Fibroblast of skin of right biceps (primary cell): ENCODE measurements at regions not wholly inside any gene's neighbourhood (a gene's known extent, or its start where the extent isn't known, plus 50 kb on each side); places are given as distances from the start of the nearest gene placed in this dataset.
"Not testable (repeated sequence)": the region's sequence is repeated elsewhere in the genome, so short reads cannot be mapped to it uniquely, and the experiment has no call there.

ENCODE experiments used
- DNase-seq: peaks from one replicate; pipeline ENCODE4 v3.0.0-alpha.2; 2013

- DNase-seq = no peak
These were observed 57.1 kb downstream of the GRIN2B start for GRCh38 chr12:13924286-13924685.

- no peak for DNase-seq
These were observed 62.5 kb downstream of the GRIN2B start for GRCh38 chr12:13918897-13919296.

- no peak for DNase-seq
These were observed 66.3 kb downstream of the GRIN2B start for GRCh38 chr12:13915096-13915495.

GRCh38 chr12:13913371-13913770 lies 68.0 kb downstream of the GRIN2B start:
- DNase-seq = no peak

- DNase-seq = no peak
These were observed 69.4 kb downstream of the GRIN2B start for GRCh38 chr12:13911756-13912554.

- DNase-seq = no peak
These were observed 75.6 kb downstream of the GRIN2B start for GRCh38 chr12:13905794-13906193.

GRCh38 chr12:13900718-13901117 lies 80.7 kb downstream of the GRIN2B start:
- DNase-seq = no peak

GRCh38 chr12:13898387-13898786 lies 83.0 kb downstream of the GRIN2B start:
- DNase-seq = not testable (repeated sequence)

GRCh38 chr12:13897811-13898210 lies 83.6 kb downstream of the GRIN2B start:
- no peak for DNase-seq

- no peak for DNase-seq
These were observed 85.3 kb downstream of the GRIN2B start for GRCh38 chr12:13896063-13896626.

- no peak for DNase-seq
These were observed 89.5 kb downstream of the GRIN2B start for GRCh38 chr12:13891902-13892301.

GRCh38 chr12:13890943-13891342 lies 90.5 kb downstream of the GRIN2B start:
- no peak for DNase-seq

GRCh38 chr12:13887779-13888388 lies 93.5 kb downstream of the GRIN2B start:
- DNase-seq = no peak

GRCh38 chr12:13882176-13882575 lies 99.2 kb downstream of the GRIN2B start:
- no peak for DNase-seq

GRCh38 chr12:13880613-13881012 lies 100.8 kb downstream of the GRIN2B start:
- no peak for DNase-seq

- DNase-seq = no peak
These were observed 105.7 kb downstream of the GRIN2B start for GRCh38 chr12:13875744-13876143.

- DNase-seq = no peak
These were observed 111.1 kb downstream of the GRIN2B start for GRCh38 chr12:13870255-13870654.

GRCh38 chr12:13864081-13864673 lies 117.2 kb downstream of the GRIN2B start:
- peak; percentile 59 for DNase-seq

- DNase-seq = no peak
These were observed 123.7 kb downstream of the GRIN2B start for GRCh38 chr12:13857750-13858149.

- DNase-seq = no peak
These were observed 127.9 kb downstream of the GRIN2B start for GRCh38 chr12:13853471-13853870.

- no peak for DNase-seq
These were observed 129.6 kb downstream of the GRIN2B start for GRCh38 chr12:13851828-13852227.

GRCh38 chr12:13849456-13849855 lies 131.9 kb downstream of the GRIN2B start:
- no peak for DNase-seq

GRCh38 chr12:13843841-13844240 lies 137.6 kb downstream of the GRIN2B start:
- DNase-seq = no peak

- DNase-seq = no peak
These were observed 140.0 kb downstream of the GRIN2B start for GRCh38 chr12:13841358-13841757.
